OCI-LY7 (cell line): ENCODE measurements at regions not wholly inside any gene's neighbourhood (a gene's known extent, or its start where the extent isn't known, plus 50 kb on each side); places are given as distances from the start of the nearest gene placed in this dataset.
"Not testable (repeated sequence)": the region's sequence is repeated elsewhere in the genome, so short reads cannot be mapped to it uniquely, and the experiment has no call there.

Source experiments
- BruUV-seq: library from RNA; stranded (reverse); fragments of 400-500 nt; replicated peaks from 2 replicates; lab custom pipeline; 2021; lab: Mats Ljungman, UMichigan
- CTCF ChIA-PET: fragments of 300-600 bp; sonication (Branson Sonifier 250); formaldehyde crosslinking; loops from one replicate; lab custom pipeline; 2022; ENCODE audit warnings: antibody characterized with exemption; ENCODE audit not compliant: unreplicated experiment; lab: Charles Lee
- POLR2A ChIA-PET: fragments of 300-600 bp; sonication (Branson Sonifier 250); formaldehyde crosslinking; loops from one replicate; lab custom pipeline; 2022; ENCODE audit warnings: antibody characterized with exemption; lab: Charles Lee
- DNase-seq: peaks from one replicate; pipeline ENCODE4 v3.0.0-alpha.2; 2015; ENCODE audit warnings: low spot score
- H2AFZ ChIP-seq: fragments of 200-600 bp; sonication (generic), shearing (Covaris generic); 2 replicates; pipeline ENCODE4 v1.6.1; 2014; ENCODE audit warnings: mild to moderate bottlenecking, antibody characterized with exemption, low read length, moderate library complexity
- H3K27ac ChIP-seq: fragments of 200-600 bp; sonication (generic); 2 replicates; pipeline ENCODE4 v1.5.1; 2014; ENCODE audit warnings: mixed run types, low read depth, mild to moderate bottlenecking, moderate library complexity, low read length, inconsistent platforms; ENCODE audit not compliant: poor library complexity, severe bottlenecking
- H3K36me3 ChIP-seq: fragments of 200-600 bp; sonication (generic); 2 replicates; pipeline ENCODE4 v1.6.1; 2014; ENCODE audit warnings: mild to moderate bottlenecking, antibody characterized with exemption, low read length, moderate library complexity, mixed read lengths; ENCODE audit not compliant: insufficient read depth
- H3K4me1 ChIP-seq: fragments of 200-600 bp; sonication (generic); 2 replicates; pipeline ENCODE4 v1.5.1; 2014; ENCODE audit warnings: mild to moderate bottlenecking, low read length; ENCODE audit not compliant: insufficient read depth, poor library complexity, severe bottlenecking
- H3K4me2 ChIP-seq: fragments of 200-600 bp; sonication (generic); 2 replicates; pipeline ENCODE4 v1.6.1; 2014; ENCODE audit warnings: mild to moderate bottlenecking, low read length
- H3K4me3 ChIP-seq: fragments of 200-600 bp; sonication (generic); 2 replicates; pipeline ENCODE4 v1.5.1; 2014; ENCODE audit warnings: mild to moderate bottlenecking, low read depth, low read length; ENCODE audit not compliant: poor library complexity, severe bottlenecking
- H3K79me2 ChIP-seq: fragments of 200-600 bp; sonication (generic); 2 replicates; pipeline ENCODE4 v1.6.1; 2016; ENCODE audit warnings: low read depth, mild to moderate bottlenecking, low read length, moderate library complexity, mixed read lengths; ENCODE audit not compliant: insufficient read depth
- H3K9me2 ChIP-seq: fragments of 200-600 bp; sonication (generic); 2 replicates; pipeline ENCODE4 v1.6.1; 2016; ENCODE audit warnings: mild to moderate bottlenecking, low read length, mixed read lengths; ENCODE audit not compliant: insufficient read depth
- H3K9me3 ChIP-seq: fragments of 200-600 bp; sonication (generic); 2 replicates; pipeline ENCODE4 v1.6.1; 2014; ENCODE audit warnings: mild to moderate bottlenecking, mixed run types, low read length, mixed read lengths
- H4K20me1 ChIP-seq: fragments of 200-600 bp; sonication (generic); 2 replicates; pipeline ENCODE4 v1.6.1; 2014; ENCODE audit warnings: mild to moderate bottlenecking, antibody characterized with exemption, low read length, moderate library complexity, mixed read lengths; ENCODE audit not compliant: insufficient read depth
- EZH2phosphoT487 ChIP-seq: fragments of 200-600 bp; sonication (generic); IDR thresholded peaks from 2 replicates; pipeline ENCODE4 v1.6.1; 2018; ENCODE audit warnings: low read depth, borderline replicate concordance, mild to moderate bottlenecking, mixed run types, antibody characterized with exemption, low read length, moderate library complexity, mixed read lengths
- intact Hi-C: fragments of 100-400 bp; cut with micrococcal nuclease; formaldehyde crosslinking; loops from one replicate; pipeline ENCODE4 v1.10.0; 2022; ENCODE audit not compliant: unreplicated experiment
- TF ChIP-seq, protein P1 (sequence below): fragments of 200-600 bp; sonication (generic); conservative IDR thresholded peaks from 2 replicates; pipeline ENCODE4 v1.5.1; 2014; ENCODE audit warnings: mild to moderate bottlenecking, antibody characterized with exemption, low read length, moderate library complexity, mixed read lengths

DNA sequence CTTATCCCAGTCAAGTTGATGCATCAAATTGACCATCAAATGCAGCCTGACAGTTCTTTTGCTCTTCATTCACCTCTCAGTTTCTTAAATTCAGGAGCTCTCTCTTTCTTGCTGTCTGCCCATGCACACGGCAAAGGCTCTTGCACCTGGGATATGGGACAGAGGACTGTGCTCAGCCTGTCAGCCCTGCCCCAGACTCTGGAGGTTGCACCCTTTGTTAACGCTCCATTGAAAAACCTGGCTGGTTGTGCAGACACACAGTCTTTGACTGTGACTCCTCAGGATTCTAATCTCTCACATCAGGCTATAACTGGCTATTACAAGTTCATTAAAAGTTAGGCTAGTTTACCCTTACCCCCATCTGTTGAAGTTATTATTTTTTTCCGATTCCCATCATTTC lies 1032.5 kb downstream of the SOCS6 start:
- TF ChIP-seq EZH2phosphoT487, result no peak
- TF ChIP-seq, protein P1, sequence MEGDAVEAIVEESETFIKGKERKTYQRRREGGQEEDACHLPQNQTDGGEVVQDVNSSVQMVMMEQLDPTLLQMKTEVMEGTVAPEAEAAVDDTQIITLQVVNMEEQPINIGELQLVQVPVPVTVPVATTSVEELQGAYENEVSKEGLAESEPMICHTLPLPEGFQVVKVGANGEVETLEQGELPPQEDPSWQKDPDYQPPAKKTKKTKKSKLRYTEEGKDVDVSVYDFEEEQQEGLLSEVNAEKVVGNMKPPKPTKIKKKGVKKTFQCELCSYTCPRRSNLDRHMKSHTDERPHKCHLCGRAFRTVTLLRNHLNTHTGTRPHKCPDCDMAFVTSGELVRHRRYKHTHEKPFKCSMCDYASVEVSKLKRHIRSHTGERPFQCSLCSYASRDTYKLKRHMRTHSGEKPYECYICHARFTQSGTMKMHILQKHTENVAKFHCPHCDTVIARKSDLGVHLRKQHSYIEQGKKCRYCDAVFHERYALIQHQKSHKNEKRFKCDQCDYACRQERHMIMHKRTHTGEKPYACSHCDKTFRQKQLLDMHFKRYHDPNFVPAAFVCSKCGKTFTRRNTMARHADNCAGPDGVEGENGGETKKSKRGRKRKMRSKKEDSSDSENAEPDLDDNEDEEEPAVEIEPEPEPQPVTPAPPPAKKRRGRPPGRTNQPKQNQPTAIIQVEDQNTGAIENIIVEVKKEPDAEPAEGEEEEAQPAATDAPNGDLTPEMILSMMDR, result no peak
- no peaks in the 10 kb centered on the region for H3K36me3 ChIP-seq
- H3K9me2 ChIP-seq, result no peaks in the 10 kb centered on the region
- POLR2A ChIA-PET, result no interaction called here
- no peak for DNase-seq
- no peaks in the 10 kb centered on the region for H3K4me1 ChIP-seq
- no peak overlapping the region for H3K4me3 ChIP-seq
- intact Hi-C loops, result no loop called here
- no peaks in the 10 kb centered on the region for H4K20me1 ChIP-seq
- H3K9me3 ChIP-seq, result no peaks in the 10 kb centered on the region
- BruUV-seq, result no TSS peak
- CTCF ChIA-PET, result no interaction called here
- H2AFZ ChIP-seq, result no peak overlapping the region
- H3K27ac ChIP-seq, result no peak overlapping the region
- H3K4me2 ChIP-seq, result no peak overlapping the region
- no peaks in the 10 kb centered on the region for H3K79me2 ChIP-seq

DNA sequence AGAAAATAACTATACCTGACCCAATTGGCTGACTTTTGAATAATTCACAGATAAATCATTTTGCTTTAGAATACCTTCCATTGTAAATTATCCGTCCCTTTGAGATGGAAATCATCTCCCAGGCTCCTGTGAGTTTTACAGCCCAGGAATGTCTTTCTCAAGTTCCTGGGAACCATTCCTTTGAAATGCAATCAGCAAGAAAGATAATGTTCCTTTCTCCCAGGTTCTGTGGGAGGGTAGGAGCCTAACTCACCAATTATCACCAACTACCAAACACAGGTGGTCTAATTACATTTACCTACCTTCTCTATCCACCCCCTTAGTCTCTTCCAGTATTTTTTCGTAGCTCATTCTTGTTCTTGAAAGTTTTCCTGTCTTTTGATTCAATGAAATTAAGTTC lies 1016.0 kb downstream of the SOCS6 start:
- H3K27ac ChIP-seq, result no peak overlapping the region
- BruUV-seq, result no TSS peak
- no peaks in the 10 kb centered on the region for H3K79me2 ChIP-seq
- no peak overlapping the region for H3K4me3 ChIP-seq
- no peaks in the 10 kb centered on the region for H3K9me3 ChIP-seq
- no peaks in the 10 kb centered on the region for H3K36me3 ChIP-seq
- ChIA-PET POLR2A (no interaction called here), CTCF (no interaction called here)
- intact Hi-C loops, result no loop called here
- no peak for DNase-seq
- no peaks in the 10 kb centered on the region for H3K4me1 ChIP-seq
- no peak overlapping the region for H2AFZ ChIP-seq
- no peak overlapping the region for H3K4me2 ChIP-seq
- TF ChIP-seq EZH2phosphoT487, result no peak
- TF ChIP-seq, protein P1, result no peak
- no peaks in the 10 kb centered on the region for H3K9me2 ChIP-seq
- H4K20me1 ChIP-seq, result no peaks in the 10 kb centered on the region

DNA sequence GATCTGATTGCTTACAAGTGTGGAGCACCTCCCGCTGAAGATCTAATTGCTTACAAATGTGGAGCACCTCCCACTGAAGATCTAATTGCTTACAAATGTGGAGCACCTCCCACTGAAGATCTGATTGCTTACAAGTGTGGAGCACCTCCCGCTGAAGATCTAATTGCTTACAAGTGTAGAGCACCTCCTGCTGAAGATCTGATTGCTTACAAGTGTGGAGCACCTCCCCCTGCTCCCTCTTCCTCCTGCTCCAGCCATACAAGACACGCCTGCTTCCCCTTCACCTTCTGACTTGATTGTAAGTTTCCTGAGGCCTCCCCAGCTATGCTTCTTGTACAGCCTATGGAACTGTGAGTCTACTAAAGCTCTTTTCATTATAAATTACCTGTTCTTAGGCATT lies 1014.9 kb downstream of the SOCS6 start:
- H3K4me2 ChIP-seq, BruUV-seq, CTCF ChIA-PET, H3K27ac ChIP-seq, POLR2A ChIA-PET, H3K4me3 ChIP-seq, H3K4me1 ChIP-seq, H3K9me2 ChIP-seq, H2AFZ ChIP-seq, intact Hi-C loops, H3K36me3 ChIP-seq, H3K79me2 ChIP-seq, H4K20me1 ChIP-seq, DNase-seq, H3K9me3 ChIP-seq: not testable (repeated sequence)
